Psoas muscle (tissue), 7 donors: ENCODE measurements at regions not wholly inside any gene's neighbourhood (a gene's known extent, or its start where the extent isn't known, plus 50 kb on each side); places are given as distances from the start of the nearest gene placed in this dataset.
A peak's percentile ranks its signal among the peaks of the same experiment; 100 is the strongest.

ENCODE experiments used
- ATAC-seq, 4 donors: fragments of 200-7000 bp; cut with Tn5 transposase; one replicate each; pipeline ENCODE4 v1.9.1; 2020; ENCODE audit warnings: moderate library complexity in 3 of 4, mild to moderate bottlenecking in 2 of 4
- DNase-seq, 2 donors: peaks; one replicate each; pipeline ENCODE4 v3.0.0-alpha.2; 2020
- H3K27ac ChIP-seq: fragments of 200-600 bp; one replicate; pipeline ENCODE4 v1.8.0; 2022
- H3K27me3 ChIP-seq, 3 donors: fragments of 200-600 bp in 1 of 3; one replicate each; pipeline versions ENCODE4 v1.6.1 to v1.8.0; 2013 to 2022; ENCODE audit warnings: low read length in 2 of 3, mild to moderate bottlenecking in 2 of 3, moderate library complexity in 1 of 3; ENCODE audit not compliant: insufficient read depth in 3 of 3
- H3K36me3 ChIP-seq, 2 donors: fragments of 200-600 bp in 1 of 2; one replicate each; pipeline versions ENCODE4 v1.6.1 to v1.8.0; 2013 to 2022; ENCODE audit warnings: low read depth in 1 of 2, mild to moderate bottlenecking in 1 of 2, moderate library complexity in 1 of 2; ENCODE audit not compliant: insufficient read depth in 1 of 2
- H3K4me1 ChIP-seq: fragments of 200-600 bp; one replicate; pipeline ENCODE4 v1.8.0; 2022
- H3K4me3 ChIP-seq: fragments of 200-600 bp; one replicate; pipeline ENCODE4 v1.8.0; 2022; ENCODE audit warnings: mild to moderate bottlenecking
- H3K9me3 ChIP-seq: fragments of 200-600 bp; one replicate; pipeline ENCODE4 v1.8.0; 2022
- CTCF ChIP-seq: fragments of 200-600 bp; IDR thresholded peaks from one replicate; pipeline ENCODE4 v1.8.0; 2022; ENCODE audit warnings: antibody characterized with exemption
- WGBS, 3 donors: extraction: QIAGEN DNeasy Blood & Tissue Kit; methylation state at CpG; one replicate each; pipeline versions ENCODE4 v1.1.6 to v1.1.7; 2013; 5-methylcytosine and 5-hydroxymethylcytosine counted together
- intact Hi-C, 2 donors: fragments of 100-400 bp; cut with DNase I; formaldehyde crosslinking; loops; one replicate each; pipeline versions ENCODE4 v1.11.0 to v1.14.2; 2022
- donor health status: healthy with polysubstance abuse.
- donor health status: DM: no; HTN: no; CAD: no; lungs with moderate emphysema.
- donor health status: Bipolar disorder and iron deficiency.
- donor health status: healthy.
- donor health status: DM: yes; HTN: yes; CAD: no.
- donor health status: DM: no; HTN: no; CAD: no.
- donor health status: DM: yes; HTN: yes; CAD: no.

- ATAC-seq (peak in 1 of 4 donors; percentile 26), DNase-seq (no peak)
- H3K4me1 ChIP-seq = no peaks in the 10 kb centered on the region
- H3K4me3 ChIP-seq = no peak overlapping the region
- H3K27me3 ChIP-seq = peaks cover 0 to 4% (median 0%) of the 10 kb centered on the region in 3 donors
- intact Hi-C loops = no loop called here
- TF ChIP-seq CTCF = no peak
- 89 to 94% (median 92%) methylated on average over 7 of the region's 7 CpGs for WGBS, 3 donors
- no peaks in the 10 kb centered on the region for H3K9me3 ChIP-seq
- H3K27ac ChIP-seq = no peak overlapping the region
- H3K36me3 ChIP-seq = no peaks in the 10 kb centered on the region
These were observed 242.0 kb downstream of the FOXD2 start for GRCh38 chr1:47679826-47680225.

GRCh38 chr1:47680815-47681475, 243.1 kb downstream of the FOXD2 start:
- no peak for TF ChIP-seq CTCF
- DNase-seq (no peak), ATAC-seq (no peak)
- no peak overlapping the region for H3K27ac ChIP-seq
- H3K4me3 ChIP-seq = no peak overlapping the region
- H3K27me3 ChIP-seq = peaks cover 0 to 4% (median 0%) of the 10 kb centered on the region in 3 donors
- no peaks in the 10 kb centered on the region for H3K36me3 ChIP-seq
- intact Hi-C loops = no loop called here
- no peaks in the 10 kb centered on the region for H3K9me3 ChIP-seq
- 68 to 78% (median 73%) methylated on average over 9 to 10 of the region's 10 CpGs for WGBS, 3 donors
- H3K4me1 ChIP-seq = no peaks in the 10 kb centered on the region

- no peak for TF ChIP-seq CTCF
- WGBS, 3 donors = 83 to 87% (median 87%) methylated on average over 4 of the region's 4 CpGs
- Histone ChIP-seq H3K9me3 (no peaks in the 10 kb centered on the region), H3K4me1 (no peaks in the 10 kb centered on the region), H3K36me3 (no peaks in the 10 kb centered on the region), H3K4me3 (no peak overlapping the region), H3K27me3 (peaks cover 0 to 4% (median 0%) of the 10 kb centered on the region in 3 donors), H3K27ac (no peak overlapping the region)
- ATAC-seq (no peak), DNase-seq (no peak)
- intact Hi-C loops = no loop called here
These were observed 243.9 kb downstream of the FOXD2 start for GRCh38 chr1:47681735-47682134.

- ATAC-seq (no peak), DNase-seq (no peak)
- no peaks in the 10 kb centered on the region for H3K36me3 ChIP-seq
- no peak overlapping the region for H3K27ac ChIP-seq
- intact Hi-C loops = no loop called here
- WGBS, 3 donors = 76 to 78% (median 76%) methylated on average over 7 of the region's 7 CpGs
- no peak for TF ChIP-seq CTCF
- H3K9me3 ChIP-seq = no peaks in the 10 kb centered on the region
- H3K4me3 ChIP-seq = no peak overlapping the region
- H3K4me1 ChIP-seq = no peaks in the 10 kb centered on the region
- H3K27me3 ChIP-seq = peaks cover 0 to 4% (median 0%) of the 10 kb centered on the region in 3 donors
These were observed 244.4 kb downstream of the FOXD2 start for GRCh38 chr1:47682198-47682597.
